ENCODE measurements at regions not wholly inside any gene's neighbourhood (a gene's known extent, or its start where the extent isn't known, plus 50 kb on each side); places are given as distances from the start of the nearest gene placed in this dataset.

- no peak overlapping the region for H3K4me3 ChIP-seq
- no peak for DNase-seq (ENCODE audit: low spot score)
- TF ChIP-seq, protein P1, sequence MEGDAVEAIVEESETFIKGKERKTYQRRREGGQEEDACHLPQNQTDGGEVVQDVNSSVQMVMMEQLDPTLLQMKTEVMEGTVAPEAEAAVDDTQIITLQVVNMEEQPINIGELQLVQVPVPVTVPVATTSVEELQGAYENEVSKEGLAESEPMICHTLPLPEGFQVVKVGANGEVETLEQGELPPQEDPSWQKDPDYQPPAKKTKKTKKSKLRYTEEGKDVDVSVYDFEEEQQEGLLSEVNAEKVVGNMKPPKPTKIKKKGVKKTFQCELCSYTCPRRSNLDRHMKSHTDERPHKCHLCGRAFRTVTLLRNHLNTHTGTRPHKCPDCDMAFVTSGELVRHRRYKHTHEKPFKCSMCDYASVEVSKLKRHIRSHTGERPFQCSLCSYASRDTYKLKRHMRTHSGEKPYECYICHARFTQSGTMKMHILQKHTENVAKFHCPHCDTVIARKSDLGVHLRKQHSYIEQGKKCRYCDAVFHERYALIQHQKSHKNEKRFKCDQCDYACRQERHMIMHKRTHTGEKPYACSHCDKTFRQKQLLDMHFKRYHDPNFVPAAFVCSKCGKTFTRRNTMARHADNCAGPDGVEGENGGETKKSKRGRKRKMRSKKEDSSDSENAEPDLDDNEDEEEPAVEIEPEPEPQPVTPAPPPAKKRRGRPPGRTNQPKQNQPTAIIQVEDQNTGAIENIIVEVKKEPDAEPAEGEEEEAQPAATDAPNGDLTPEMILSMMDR (IDR thresholded peaks at IDR 0.05), result no peak
- no peak overlapping the region for H3K27ac ChIP-seq
These were observed 128.3 kb downstream of the AACS start for GRCh38 chr12:125193376-125194152.

DNA sequence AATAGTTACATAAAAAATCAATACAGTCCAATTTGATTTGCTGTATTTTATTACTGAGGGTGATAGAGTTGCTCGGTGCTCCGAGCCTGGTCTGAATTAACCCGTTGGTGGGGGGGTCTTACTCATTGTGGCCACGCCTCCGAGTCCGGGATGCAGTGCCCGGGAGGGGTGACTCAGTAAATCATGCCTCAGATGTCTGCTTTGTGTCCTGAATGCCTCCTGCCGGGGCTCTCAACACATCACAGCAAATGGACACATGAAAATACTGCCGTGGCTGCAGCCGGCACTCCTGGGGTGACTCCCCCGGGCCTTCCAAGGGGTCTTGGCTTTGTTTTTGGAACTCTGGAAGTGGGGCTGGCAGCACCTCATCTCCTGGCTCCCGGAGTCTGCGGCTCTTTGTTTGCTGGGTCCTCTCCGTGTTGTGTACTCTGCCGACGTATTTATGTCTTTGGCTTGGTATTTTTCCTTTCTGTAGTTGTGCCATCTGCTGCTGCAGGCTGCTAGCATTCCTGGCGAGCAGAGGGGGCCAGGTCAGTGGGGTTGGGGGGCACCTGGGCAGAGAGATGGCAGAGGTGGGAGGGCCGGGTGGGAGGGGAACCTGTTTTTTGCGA is 129.0 kb downstream of the AACS start:
- Histone ChIP-seq H3K4me3 (no peak overlapping the region), H3K27ac (no peak overlapping the region)
- TF ChIP-seq, protein P1 (IDR thresholded peaks at IDR 0.05), result no peak
- DNase-seq (ENCODE audit: low spot score), result no peak

GRCh38 chr12:125194987-125195386 is 129.8 kb downstream of the AACS start:
- Histone ChIP-seq H3K27ac (no peak overlapping the region), H3K4me3 (no peak overlapping the region)
- TF ChIP-seq, protein P1 (IDR thresholded peaks at IDR 0.05), result no peak
- DNase-seq (ENCODE audit: low spot score), result no peak

DNA sequence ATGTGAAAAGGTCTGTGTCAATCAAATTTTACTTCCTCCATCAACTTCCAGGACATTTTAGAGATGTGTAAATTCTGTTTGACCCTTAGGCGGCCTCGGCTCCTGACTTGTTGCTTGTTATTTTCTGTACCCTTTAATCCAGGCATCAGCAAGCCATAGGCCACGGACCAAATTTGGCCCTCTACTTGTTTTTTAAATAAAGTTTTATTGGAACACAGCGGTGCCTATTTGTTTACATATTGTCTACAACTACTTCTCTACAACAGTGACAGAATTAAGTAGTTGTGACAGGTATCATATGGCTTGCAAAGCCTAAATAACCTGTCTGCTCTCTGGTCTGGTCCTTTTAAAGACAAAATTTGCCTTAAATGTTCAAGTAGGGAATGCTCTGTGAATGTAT is 132.1 kb downstream of the AACS start:
- DNase-seq (ENCODE audit: low spot score), result no peak
- TF ChIP-seq, protein P1 (IDR thresholded peaks at IDR 0.05), result no peak
- no peak overlapping the region for H3K4me3 ChIP-seq
- H3K27ac ChIP-seq, result no peak overlapping the region

DNA sequence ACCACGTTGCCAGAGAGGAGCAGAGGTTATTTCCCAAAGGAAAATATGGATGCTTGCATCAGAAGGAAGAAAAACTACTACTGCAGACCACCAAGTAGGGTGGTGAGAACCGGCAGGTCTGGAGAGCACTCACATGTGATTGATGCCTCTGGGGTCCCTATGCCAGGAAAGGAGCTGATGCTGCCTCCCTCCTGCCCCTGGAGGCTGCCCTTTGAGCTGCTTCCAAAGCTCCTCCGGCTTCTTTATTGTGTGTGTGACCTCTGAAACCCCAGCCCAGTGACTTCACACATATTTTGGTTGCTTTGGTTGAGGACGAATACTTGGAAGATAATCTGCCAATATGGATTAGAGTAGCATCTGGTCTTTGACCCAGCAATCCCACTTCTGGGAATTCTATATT is 133.4 kb downstream of the AACS start:
- H3K27ac ChIP-seq, result no peak overlapping the region
- H3K4me3 ChIP-seq, result no peak overlapping the region
- TF ChIP-seq, protein P1 (IDR thresholded peaks at IDR 0.05), result no peak
- DNase-seq (ENCODE audit: low spot score), result no peak

DNA sequence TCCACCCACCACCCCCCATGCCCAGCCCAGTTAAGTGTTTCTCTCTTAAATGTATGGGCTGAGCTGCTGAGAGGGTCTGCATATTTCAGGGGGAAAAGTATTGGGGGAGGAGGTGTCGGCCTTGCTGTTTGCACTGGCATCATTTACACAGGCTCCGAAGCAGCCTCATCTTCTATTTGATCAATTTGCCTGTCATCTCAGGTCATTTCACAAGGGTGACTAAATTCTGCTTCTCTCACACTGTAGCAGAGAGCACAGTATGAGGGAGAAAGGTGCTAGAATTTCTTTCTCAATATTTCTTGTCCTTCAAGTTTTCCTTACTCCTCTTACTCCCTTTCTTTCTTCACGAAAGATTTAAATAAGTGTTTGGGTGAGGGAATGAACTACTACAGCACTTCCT is 135.9 kb downstream of the AACS start:
- H3K4me3 ChIP-seq, result no peak overlapping the region
- DNase-seq (ENCODE audit: low spot score), result no peak
- no peak overlapping the region for H3K27ac ChIP-seq
- TF ChIP-seq, protein P1 (IDR thresholded peaks at IDR 0.05), result no peak

DNA sequence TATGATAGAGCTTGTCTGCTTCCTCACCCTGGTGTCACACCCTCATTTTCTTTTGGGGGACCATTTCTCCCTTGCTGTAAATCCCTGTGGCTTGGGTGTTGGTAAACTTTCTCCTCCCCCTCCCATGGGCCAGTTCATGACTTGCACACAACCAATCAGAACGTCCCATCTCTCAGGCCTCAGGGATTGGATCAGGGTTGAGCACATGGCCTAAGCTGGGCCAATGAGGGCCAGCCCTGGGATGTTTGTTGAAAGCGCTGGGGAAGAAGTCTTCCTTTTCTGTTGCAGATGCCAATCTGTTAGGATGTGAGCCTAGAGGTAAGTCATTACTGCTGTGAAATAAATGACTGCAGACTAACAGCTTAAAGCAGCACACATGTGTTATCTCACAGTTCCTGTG is 136.7 kb downstream of the AACS start:
- TF ChIP-seq, protein P1 (IDR thresholded peaks at IDR 0.05), result no peak
- no peak overlapping the region for H3K27ac ChIP-seq
- H3K4me3 ChIP-seq, result no peak overlapping the region
- no peak for DNase-seq (ENCODE audit: low spot score)

All from coronary artery (tissue), 2 donors.